Muscle layer of colon (tissue), 2 donors: ENCODE measurements at regions not wholly inside any gene's neighbourhood (a gene's known extent, or its start where the extent isn't known, plus 50 kb on each side); places are given as distances from the start of the nearest gene placed in this dataset.

Experiments
- H3K27ac ChIP-seq: one replicate; pipeline ENCODE4 v1.7.0; 2013; ENCODE audit warnings: low read depth, mild to moderate bottlenecking, low read length, moderate library complexity
- H3K27me3 ChIP-seq, 2 donors: one replicate each; pipeline ENCODE4 v1.7.0; 2013; ENCODE audit warnings: low read length in 2 of 2, mild to moderate bottlenecking in 2 of 2; ENCODE audit not compliant: insufficient read depth in 2 of 2, control insufficient read depth in 1 of 2
- H3K36me3 ChIP-seq: one replicate; pipeline ENCODE4 v1.7.0; 2013; ENCODE audit warnings: mild to moderate bottlenecking, low read length; ENCODE audit not compliant: insufficient read depth
- H3K4me1 ChIP-seq: one replicate; pipeline ENCODE4 v1.7.0; 2013; ENCODE audit warnings: mild to moderate bottlenecking, low read length; ENCODE audit not compliant: insufficient read depth
- H3K4me3 ChIP-seq, 2 donors: one replicate each; pipeline ENCODE4 v1.7.0; 2013; ENCODE audit warnings: low read length in 2 of 2, low read depth in 1 of 2, mild to moderate bottlenecking in 1 of 2, moderate library complexity in 1 of 2
- H3K9ac ChIP-seq: one replicate; pipeline ENCODE4 v1.7.0; 2013; ENCODE audit warnings: low read length
- H3K9me3 ChIP-seq: one replicate; pipeline ENCODE4 v1.7.0; 2013; ENCODE audit warnings: mild to moderate bottlenecking, low read length
- donor health status: abdominal sarcoma.
- donor health status: Adenocarcinoma of cecum.

- H3K9ac ChIP-seq, result no peak overlapping the region
Measured at GRCh38 chr3:166570102-166570501, 732.9 kb upstream of the BCHE start.

GRCh38 chr3:166569589-166569988 lies 732.4 kb upstream of the BCHE start:
- H3K36me3 ChIP-seq, result no peaks in the 10 kb centered on the region
- H3K4me1 ChIP-seq, result no peaks in the 10 kb centered on the region
- no peaks in the 10 kb centered on the region for H3K27me3 ChIP-seq
- no peak overlapping the region for H3K27ac ChIP-seq
- no peaks in the 10 kb centered on the region for H3K9me3 ChIP-seq
- H3K4me3 ChIP-seq, result no peak overlapping the region
- no peak overlapping the region for H3K9ac ChIP-seq

More at GRCh38 chr3:166570102-166570501, 732.9 kb upstream of the BCHE start:
- Histone ChIP-seq H3K27ac (no peak overlapping the region), H3K4me3 (no peak overlapping the region), H3K4me1 (no peaks in the 10 kb centered on the region), H3K9me3 (no peaks in the 10 kb centered on the region), H3K36me3 (no peaks in the 10 kb centered on the region), H3K27me3 (no peaks in the 10 kb centered on the region)

- no peaks in the 10 kb centered on the region for H3K4me1 ChIP-seq
- no peaks in the 10 kb centered on the region for H3K27me3 ChIP-seq
- no peak overlapping the region for H3K4me3 ChIP-seq
- H3K36me3 ChIP-seq, result no peaks in the 10 kb centered on the region
- H3K9ac ChIP-seq, result no peak overlapping the region
- no peak overlapping the region for H3K27ac ChIP-seq
- no peaks in the 10 kb centered on the region for H3K9me3 ChIP-seq
Measured at GRCh38 chr3:166560253-166560652, 723.0 kb upstream of the BCHE start.

- Histone ChIP-seq H3K27ac (no peak overlapping the region), H3K4me1 (peaks cover 13% of the 10 kb centered on the region), H3K27me3 (no peaks in the 10 kb centered on the region), H3K4me3 (no peak overlapping the region), H3K9me3 (no peaks in the 10 kb centered on the region), H3K9ac (no peak overlapping the region), H3K36me3 (no peaks in the 10 kb centered on the region)
Measured at GRCh38 chr3:166556955-166557354, 719.7 kb upstream of the BCHE start.

DNA sequence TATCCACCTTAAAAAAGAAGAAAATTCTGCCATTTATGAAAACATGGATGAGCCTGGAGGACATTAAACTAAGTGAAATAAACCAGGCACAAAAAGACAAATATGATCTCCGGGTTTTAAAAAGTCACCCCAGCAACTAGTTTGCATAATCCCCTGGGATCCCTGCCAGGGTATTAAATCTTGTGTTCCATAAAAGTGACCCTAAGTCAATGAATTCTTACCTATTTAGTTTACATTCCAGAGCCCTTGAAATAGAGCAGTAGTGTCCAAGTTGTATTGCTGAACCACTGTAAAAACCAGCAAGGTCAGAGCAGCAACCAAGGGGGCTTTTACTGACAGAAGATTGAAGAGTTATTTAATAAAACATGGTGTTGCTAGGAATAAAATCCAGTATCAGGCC lies 716.8 kb upstream of the BCHE start:
- H3K36me3 ChIP-seq, result no peaks in the 10 kb centered on the region
- H3K9me3 ChIP-seq, result no peaks in the 10 kb centered on the region
- no peak overlapping the region for H3K4me3 ChIP-seq
- no peaks in the 10 kb centered on the region for H3K27me3 ChIP-seq
- H3K4me1 ChIP-seq, result peaks cover 13% of the 10 kb centered on the region
- peak overlapping the region; percentile 82 for H3K27ac ChIP-seq
- no peak overlapping the region for H3K9ac ChIP-seq

DNA sequence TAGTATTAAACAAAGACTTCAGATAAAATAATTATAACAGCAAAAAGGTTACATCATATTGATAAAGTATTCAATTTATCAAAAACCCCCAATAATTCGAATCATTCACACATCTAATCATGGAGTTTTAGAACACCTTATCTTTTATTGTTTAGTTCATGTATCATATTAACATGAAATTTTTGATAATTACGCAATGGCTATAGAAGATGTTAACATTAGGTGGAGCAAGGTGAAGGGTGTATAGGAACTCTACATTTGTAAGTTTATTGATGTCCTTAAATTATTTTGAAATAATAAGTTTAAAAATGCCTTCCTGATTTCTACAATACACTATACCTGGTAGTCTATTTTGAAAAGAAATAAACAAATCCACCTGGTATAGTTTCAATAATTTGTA lies 696.5 kb upstream of the BCHE start:
- Histone ChIP-seq H3K36me3 (no peaks in the 10 kb centered on the region), H3K4me1 (no peaks in the 10 kb centered on the region), H3K27me3 (no peaks in the 10 kb centered on the region), H3K9me3 (no peaks in the 10 kb centered on the region), H3K4me3 (no peak overlapping the region), H3K27ac (no peak overlapping the region), H3K9ac (no peak overlapping the region)

DNA sequence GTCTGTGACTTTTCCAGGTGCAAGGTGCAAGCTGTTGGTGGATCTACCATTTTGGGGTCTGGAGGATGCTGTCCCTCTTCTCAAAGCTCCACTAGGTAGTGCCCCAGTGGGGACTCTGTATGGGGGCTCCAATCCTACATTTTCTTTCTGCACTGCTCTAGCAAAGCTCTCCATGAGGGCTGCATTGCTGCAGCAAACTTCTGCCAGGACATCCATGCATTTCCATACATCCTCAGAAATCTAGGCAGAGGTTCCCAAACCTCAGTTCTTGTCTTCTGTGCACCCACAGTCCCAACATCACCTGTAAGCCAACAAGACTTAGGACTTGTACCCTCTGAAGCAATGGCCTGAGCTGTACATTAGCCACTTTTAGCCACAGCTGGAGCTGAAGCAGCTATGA lies 694.5 kb upstream of the BCHE start:
- no peak overlapping the region for H3K9ac ChIP-seq

DNA sequence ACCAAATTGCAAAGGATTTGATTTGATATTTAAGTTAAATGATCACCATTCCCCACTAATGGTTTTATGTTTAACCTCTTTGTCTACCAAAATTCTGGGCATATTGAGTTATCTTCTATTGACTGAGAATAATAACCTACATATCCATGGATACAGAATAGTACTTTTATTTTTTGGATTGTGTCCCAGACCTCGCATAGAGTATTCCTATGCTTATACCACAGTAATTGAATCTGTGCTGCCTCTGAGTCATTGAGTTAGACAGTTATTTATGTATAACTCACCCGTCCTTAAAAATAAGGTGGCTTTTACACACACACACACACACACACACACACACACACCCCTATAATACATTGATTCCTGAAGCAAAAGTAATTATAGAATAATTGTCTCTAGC lies 690.1 kb upstream of the BCHE start:
- Histone ChIP-seq H3K9me3 (no peaks in the 10 kb centered on the region), H3K27ac (no peak overlapping the region), H3K4me1 (no peaks in the 10 kb centered on the region), H3K9ac (no peak overlapping the region), H3K4me3 (no peak overlapping the region), H3K27me3 (no peaks in the 10 kb centered on the region), H3K36me3 (no peaks in the 10 kb centered on the region)

More for the DNA sequence above, 694.5 kb upstream of the BCHE start:
- Histone ChIP-seq H3K27ac (no peak overlapping the region), H3K4me1 (no peaks in the 10 kb centered on the region), H3K9me3 (no peaks in the 10 kb centered on the region), H3K27me3 (no peaks in the 10 kb centered on the region), H3K4me3 (no peak overlapping the region), H3K36me3 (no peaks in the 10 kb centered on the region)

GRCh38 chr3:166526881-166527280 lies 689.7 kb upstream of the BCHE start:
- no peak overlapping the region for H3K27ac ChIP-seq
- H3K36me3 ChIP-seq, result no peaks in the 10 kb centered on the region
- H3K9ac ChIP-seq, result no peak overlapping the region
- H3K4me1 ChIP-seq, result no peaks in the 10 kb centered on the region
- H3K9me3 ChIP-seq, result no peaks in the 10 kb centered on the region
- no peaks in the 10 kb centered on the region for H3K27me3 ChIP-seq
- H3K4me3 ChIP-seq, result no peak overlapping the region

- H3K36me3 ChIP-seq, result no peaks in the 10 kb centered on the region
- no peak overlapping the region for H3K27ac ChIP-seq
- H3K4me3 ChIP-seq, result no peak overlapping the region
- H3K9ac ChIP-seq, result no peak overlapping the region
- no peaks in the 10 kb centered on the region for H3K4me1 ChIP-seq
- H3K9me3 ChIP-seq, result no peaks in the 10 kb centered on the region
- no peaks in the 10 kb centered on the region for H3K27me3 ChIP-seq
Measured at GRCh38 chr3:166522017-166522416, 684.8 kb upstream of the BCHE start.

GRCh38 chr3:166519443-166519842 lies 682.2 kb upstream of the BCHE start:
- no peaks in the 10 kb centered on the region for H3K36me3 ChIP-seq
- no peaks in the 10 kb centered on the region for H3K27me3 ChIP-seq
- H3K4me1 ChIP-seq, result no peaks in the 10 kb centered on the region
- H3K4me3 ChIP-seq, result no peak overlapping the region
- no peak overlapping the region for H3K9ac ChIP-seq
- no peaks in the 10 kb centered on the region for H3K9me3 ChIP-seq
- no peak overlapping the region for H3K27ac ChIP-seq

- Histone ChIP-seq H3K36me3 (no peaks in the 10 kb centered on the region), H3K4me3 (no peak overlapping the region), H3K9ac (no peak overlapping the region), H3K27ac (no peak overlapping the region), H3K4me1 (no peaks in the 10 kb centered on the region), H3K27me3 (no peaks in the 10 kb centered on the region), H3K9me3 (no peaks in the 10 kb centered on the region)
Measured at GRCh38 chr3:166518040-166518439, 680.8 kb upstream of the BCHE start.
